HUES48 (cell line): ENCODE measurements at regions not wholly inside any gene's neighbourhood (a gene's known extent, or its start where the extent isn't known, plus 50 kb on each side); places are given as distances from the start of the nearest gene placed in this dataset.

Experiments
- H3K27ac ChIP-seq: one replicate; pipeline ENCODE4 v1.7.0; 2013; ENCODE audit warnings: low read depth, low read length, inconsistent platforms
- H3K27me3 ChIP-seq: 2 replicates; pipeline ENCODE4 v1.6.1; 2013; ENCODE audit warnings: mild to moderate bottlenecking, low read length; ENCODE audit not compliant: control insufficient read depth, insufficient read depth
- H3K36me3 ChIP-seq: 2 replicates; pipeline ENCODE4 v1.6.1; 2013; ENCODE audit warnings: low read length; ENCODE audit not compliant: control insufficient read depth, insufficient read depth
- H3K4me1 ChIP-seq: 2 replicates; pipeline ENCODE4 v1.6.1; 2013; ENCODE audit warnings: mild to moderate bottlenecking, low read length; ENCODE audit not compliant: control insufficient read depth, insufficient read depth
- H3K4me3 ChIP-seq: 2 replicates; pipeline ENCODE4 v1.5.1; 2013; ENCODE audit warnings: mild to moderate bottlenecking, low read depth, low read length
- H3K9ac ChIP-seq: 2 replicates; pipeline ENCODE4 v1.6.1; 2013; ENCODE audit warnings: mild to moderate bottlenecking, low read depth, low read length, moderate library complexity
- H3K9me3 ChIP-seq: 2 replicates; pipeline ENCODE4 v1.6.1; 2013; ENCODE audit warnings: low read length; ENCODE audit not compliant: control insufficient read depth, insufficient read depth

- H3K9me3 ChIP-seq = no peaks in the 10 kb centered on the region
- H3K27me3 ChIP-seq = no peaks in the 10 kb centered on the region
- H3K4me1 ChIP-seq = no peaks in the 10 kb centered on the region
- no peak overlapping the region for H3K9ac ChIP-seq
- H3K4me3 ChIP-seq = no peak overlapping the region
- peak overlapping the region; percentile 43 for H3K27ac ChIP-seq
- no peaks in the 10 kb centered on the region for H3K36me3 ChIP-seq
Measured at GRCh38 chr6:166677941-166678340, 50.9 kb upstream of the RPS6KA2 start.
